GM06990 (cell line): ENCODE measurements at regions not wholly inside any gene's neighbourhood (a gene's known extent, or its start where the extent isn't known, plus 50 kb on each side); places are given as distances from the start of the nearest gene placed in this dataset.

Experiments used
- DNase-seq: peaks from one replicate; pipeline ENCODE4 v3.0.0-alpha.2; 2011; ENCODE audit not compliant: insufficient read length; ENCODE audit errors: extremely low read depth
- H3K27me3 ChIP-seq: replicated peaks from 2 replicates; pipeline ENCODE4 v1.6.0; 2011; ENCODE audit warnings: low read length; ENCODE audit not compliant: control insufficient read depth, insufficient read depth
- H3K36me3 ChIP-seq: 2 replicates; pipeline ENCODE4 v1.5.1; 2011; ENCODE audit warnings: low read length; ENCODE audit not compliant: control insufficient read depth, insufficient read depth
- H3K4me3 ChIP-seq: replicated peaks from 2 replicates; pipeline ENCODE4 v1.5.1; 2011; ENCODE audit warnings: low read depth, mild to moderate bottlenecking, control low read depth, low read length
- TF ChIP-seq, protein P1 (sequence below): IDR thresholded peaks from 2 replicates; pipeline ENCODE4 v1.5.1; 2011; ENCODE audit warnings: low read length, control low read depth, mild to moderate bottlenecking, inconsistent platforms; ENCODE audit not compliant: insufficient read depth, poor library complexity, severe bottlenecking

DNA sequence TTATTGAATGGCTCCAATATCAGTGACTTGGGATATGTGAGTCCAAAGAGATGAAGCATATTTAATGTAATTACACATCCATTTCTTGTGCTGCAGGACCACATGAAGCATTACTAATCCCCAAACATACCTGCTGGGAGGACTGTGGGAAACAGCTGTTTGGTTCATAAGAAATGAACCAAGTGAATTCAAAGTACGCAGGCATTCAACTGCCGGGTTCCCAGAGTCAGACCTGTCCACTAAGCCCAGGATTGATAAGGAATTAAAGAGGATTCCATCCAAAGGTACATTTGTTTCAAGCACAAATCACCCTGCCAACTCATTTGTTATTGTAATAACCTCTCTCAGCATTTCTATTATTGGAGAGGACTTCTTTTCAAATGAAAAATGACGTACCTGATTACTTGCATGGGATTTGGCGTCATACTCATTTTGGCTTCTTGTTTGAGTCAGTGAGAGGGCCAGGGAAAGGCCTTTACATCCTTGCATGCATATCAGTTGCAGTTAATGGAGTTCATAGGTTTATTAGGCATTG, 230.7 kb downstream of the TXNL1 start:
- Histone ChIP-seq H3K36me3 (no peaks in the 10 kb centered on the region), H3K4me3 (no peak overlapping the region), H3K27me3 (no peaks in the 10 kb centered on the region; the same call in 1 of the 2 replicates)
- DNase-seq: no peak
- TF ChIP-seq, protein P1, sequence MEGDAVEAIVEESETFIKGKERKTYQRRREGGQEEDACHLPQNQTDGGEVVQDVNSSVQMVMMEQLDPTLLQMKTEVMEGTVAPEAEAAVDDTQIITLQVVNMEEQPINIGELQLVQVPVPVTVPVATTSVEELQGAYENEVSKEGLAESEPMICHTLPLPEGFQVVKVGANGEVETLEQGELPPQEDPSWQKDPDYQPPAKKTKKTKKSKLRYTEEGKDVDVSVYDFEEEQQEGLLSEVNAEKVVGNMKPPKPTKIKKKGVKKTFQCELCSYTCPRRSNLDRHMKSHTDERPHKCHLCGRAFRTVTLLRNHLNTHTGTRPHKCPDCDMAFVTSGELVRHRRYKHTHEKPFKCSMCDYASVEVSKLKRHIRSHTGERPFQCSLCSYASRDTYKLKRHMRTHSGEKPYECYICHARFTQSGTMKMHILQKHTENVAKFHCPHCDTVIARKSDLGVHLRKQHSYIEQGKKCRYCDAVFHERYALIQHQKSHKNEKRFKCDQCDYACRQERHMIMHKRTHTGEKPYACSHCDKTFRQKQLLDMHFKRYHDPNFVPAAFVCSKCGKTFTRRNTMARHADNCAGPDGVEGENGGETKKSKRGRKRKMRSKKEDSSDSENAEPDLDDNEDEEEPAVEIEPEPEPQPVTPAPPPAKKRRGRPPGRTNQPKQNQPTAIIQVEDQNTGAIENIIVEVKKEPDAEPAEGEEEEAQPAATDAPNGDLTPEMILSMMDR: no peak

DNA sequence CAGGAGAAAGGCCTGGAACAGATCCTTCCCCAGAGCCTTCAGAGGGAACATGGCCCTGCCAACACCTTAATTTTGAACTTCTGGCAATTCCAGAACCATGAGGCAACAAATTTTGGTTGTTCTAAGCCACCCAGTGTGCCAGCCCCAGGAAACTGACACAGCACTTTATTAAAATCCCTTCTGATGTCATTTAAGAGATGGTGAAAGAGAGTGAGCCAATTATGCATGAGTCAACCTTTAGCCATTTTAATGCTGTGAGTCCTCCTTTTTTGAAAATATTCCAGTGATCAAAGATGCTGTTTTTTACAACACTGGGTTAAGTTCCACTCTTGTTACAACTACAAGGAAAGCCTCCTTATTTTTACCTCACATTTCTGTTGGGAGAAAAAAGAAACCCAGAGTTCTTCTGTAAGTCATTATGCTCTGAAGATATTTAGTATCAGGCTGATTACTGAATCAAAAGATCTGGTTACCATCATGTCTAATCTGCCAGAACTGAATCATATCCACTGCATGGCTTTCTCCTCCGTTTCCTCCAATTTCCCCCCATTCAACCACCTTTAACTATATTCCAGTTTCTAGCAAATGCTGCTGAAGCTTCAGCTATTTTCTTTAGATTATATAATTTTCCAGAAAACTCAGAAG, 235.4 kb downstream of the TXNL1 start:
- H3K27me3 ChIP-seq: no peaks in the 10 kb centered on the region; the same call in 1 of the 2 replicates
- TF ChIP-seq, protein P1: no peak
- DNase-seq: no peak
- no peaks in the 10 kb centered on the region for H3K36me3 ChIP-seq
- no peak overlapping the region for H3K4me3 ChIP-seq

DNA sequence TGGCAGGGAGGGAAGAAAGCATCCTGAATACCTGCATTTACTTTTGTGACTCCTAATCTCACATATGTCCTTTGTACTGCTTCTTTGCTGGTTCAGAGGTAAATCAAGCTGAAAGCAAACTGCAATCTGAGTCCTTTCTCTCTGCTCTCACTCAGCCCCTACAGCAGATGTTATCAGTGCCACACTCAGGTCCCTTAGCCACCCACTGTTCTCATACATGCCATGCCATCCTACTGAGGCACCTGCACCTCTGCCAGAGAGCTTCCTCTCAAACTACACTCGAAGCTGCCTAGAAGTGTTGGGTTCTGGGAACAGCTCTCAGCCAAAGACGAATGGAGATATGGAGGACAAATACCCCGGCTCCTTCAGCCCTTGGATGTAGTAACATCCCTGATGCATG, 244.5 kb downstream of the TXNL1 start:
- DNase-seq: no peak
- TF ChIP-seq, protein P1: no peak
- no peaks in the 10 kb centered on the region for H3K36me3 ChIP-seq
- no peak overlapping the region for H3K4me3 ChIP-seq
- no peaks in the 10 kb centered on the region for H3K27me3 ChIP-seq

DNA sequence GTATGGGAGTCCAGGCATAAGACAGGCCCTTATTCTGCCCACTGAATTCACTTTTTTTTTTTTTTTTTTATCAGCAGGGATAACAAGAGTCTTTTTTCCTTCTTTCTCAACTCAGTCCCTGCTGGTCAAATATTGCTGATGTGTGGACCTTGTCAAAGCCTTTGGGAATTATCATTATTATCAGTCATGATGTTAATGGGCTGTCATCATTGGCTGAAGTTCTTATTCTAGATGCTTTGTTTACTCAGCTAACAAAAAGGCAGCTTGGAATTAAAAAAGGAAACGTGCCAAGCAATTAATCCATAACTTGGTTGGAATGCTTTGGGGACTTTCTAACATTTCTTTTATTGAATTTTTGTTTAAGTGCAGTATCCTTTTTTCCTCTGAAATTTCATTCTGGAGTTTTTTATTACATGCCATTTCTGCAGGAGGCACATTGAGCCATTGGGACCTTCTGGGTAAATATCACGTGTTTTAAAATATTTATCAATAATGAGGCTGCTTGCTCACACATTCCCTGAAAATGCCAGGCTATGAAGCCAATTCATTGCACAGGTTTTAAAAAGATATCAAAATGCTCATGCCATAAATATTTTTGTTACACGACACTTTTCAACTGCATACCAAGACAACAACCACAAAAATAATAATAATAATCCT, 246.3 kb downstream of the TXNL1 start:
- Histone ChIP-seq H3K4me3 (no peak overlapping the region), H3K27me3 (no peaks in the 10 kb centered on the region), H3K36me3 (no peaks in the 10 kb centered on the region)
- no peak for DNase-seq
- TF ChIP-seq, protein P1: no peak

DNA sequence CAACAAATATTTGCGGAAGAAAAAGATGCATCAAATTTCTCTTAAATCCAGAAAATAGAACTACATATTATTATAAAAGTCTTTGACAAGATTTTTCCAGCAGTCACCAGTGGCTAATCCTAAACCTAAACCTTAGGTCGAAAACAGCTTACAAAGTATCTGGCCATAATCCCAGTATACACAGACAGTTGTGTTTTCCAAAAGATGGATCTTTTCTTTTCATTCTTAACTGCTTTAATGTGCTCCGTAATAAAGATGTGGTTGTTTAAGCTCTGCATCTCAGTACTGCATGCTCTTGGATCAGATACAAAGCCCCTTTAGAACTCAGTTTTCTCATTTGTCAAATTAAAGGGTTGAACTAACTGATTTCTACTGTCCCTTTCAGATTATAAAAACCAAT, 247.8 kb downstream of the TXNL1 start:
- Histone ChIP-seq H3K36me3 (no peaks in the 10 kb centered on the region), H3K4me3 (no peak overlapping the region), H3K27me3 (no peaks in the 10 kb centered on the region)
- TF ChIP-seq, protein P1: no peak
- no peak for DNase-seq

DNA sequence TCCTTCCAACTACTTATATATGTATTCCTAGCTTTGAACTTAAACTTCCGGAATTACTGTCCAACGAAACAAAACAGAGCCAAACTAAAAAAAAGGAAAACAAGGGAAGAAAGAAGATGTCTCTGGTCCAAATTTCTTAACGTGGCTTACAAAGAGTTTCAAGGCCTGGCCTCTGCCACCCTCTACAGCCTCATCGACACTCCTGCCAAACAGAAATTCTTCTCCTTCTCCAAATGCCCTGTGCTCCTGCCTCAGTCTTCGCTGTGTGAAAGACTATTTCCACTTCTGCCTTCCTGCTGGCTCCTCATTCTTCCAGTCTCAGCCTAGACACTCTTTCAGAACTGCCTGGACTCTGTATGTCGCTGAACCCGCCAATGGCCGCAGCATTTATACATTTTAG, 249.2 kb downstream of the TXNL1 start:
- TF ChIP-seq, protein P1: no peak
- no peak for DNase-seq
- Histone ChIP-seq H3K27me3 (no peaks in the 10 kb centered on the region), H3K36me3 (no peaks in the 10 kb centered on the region), H3K4me3 (no peak overlapping the region)
